ENCODE measurements at regions not wholly inside any gene's neighbourhood (a gene's known extent, or its start where the extent isn't known, plus 50 kb on each side); places are given as distances from the start of the nearest gene placed in this dataset.

- TF ChIP-seq CTCF (IDR thresholded peaks at IDR 0.05) (no peak), POLR2A (IDR thresholded peaks at IDR 0.05) (no peak)
These were observed 145.1 kb downstream of the CDC42EP3 start for GRCh38 chr2:37526323-37526722.
